ENCODE measurements at regions not wholly inside any gene's neighbourhood (a gene's known extent, or its start where the extent isn't known, plus 50 kb on each side); places are given as distances from the start of the nearest gene placed in this dataset.

DNA sequence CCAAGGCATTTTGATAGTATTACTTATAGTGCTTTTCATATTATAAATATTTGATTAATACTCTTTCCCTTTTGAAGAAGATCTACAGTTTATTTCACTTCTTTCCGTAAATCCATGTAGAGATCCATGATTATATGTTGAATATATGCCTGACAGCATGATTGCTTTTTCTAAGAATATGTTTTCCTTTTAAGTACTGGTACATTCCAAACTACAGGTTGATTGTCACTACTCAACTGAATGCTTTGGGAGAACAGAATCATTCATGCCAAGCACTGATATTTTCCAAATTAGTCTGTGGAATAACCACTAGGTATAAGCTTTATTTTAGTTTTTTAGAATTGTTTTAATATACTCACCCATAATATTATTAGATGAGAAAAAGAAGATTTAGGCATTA, 330.2 kb downstream of the BCKDHB start:
- TF ChIP-seq, protein P1, sequence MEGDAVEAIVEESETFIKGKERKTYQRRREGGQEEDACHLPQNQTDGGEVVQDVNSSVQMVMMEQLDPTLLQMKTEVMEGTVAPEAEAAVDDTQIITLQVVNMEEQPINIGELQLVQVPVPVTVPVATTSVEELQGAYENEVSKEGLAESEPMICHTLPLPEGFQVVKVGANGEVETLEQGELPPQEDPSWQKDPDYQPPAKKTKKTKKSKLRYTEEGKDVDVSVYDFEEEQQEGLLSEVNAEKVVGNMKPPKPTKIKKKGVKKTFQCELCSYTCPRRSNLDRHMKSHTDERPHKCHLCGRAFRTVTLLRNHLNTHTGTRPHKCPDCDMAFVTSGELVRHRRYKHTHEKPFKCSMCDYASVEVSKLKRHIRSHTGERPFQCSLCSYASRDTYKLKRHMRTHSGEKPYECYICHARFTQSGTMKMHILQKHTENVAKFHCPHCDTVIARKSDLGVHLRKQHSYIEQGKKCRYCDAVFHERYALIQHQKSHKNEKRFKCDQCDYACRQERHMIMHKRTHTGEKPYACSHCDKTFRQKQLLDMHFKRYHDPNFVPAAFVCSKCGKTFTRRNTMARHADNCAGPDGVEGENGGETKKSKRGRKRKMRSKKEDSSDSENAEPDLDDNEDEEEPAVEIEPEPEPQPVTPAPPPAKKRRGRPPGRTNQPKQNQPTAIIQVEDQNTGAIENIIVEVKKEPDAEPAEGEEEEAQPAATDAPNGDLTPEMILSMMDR (IDR thresholded peaks at IDR 0.05) = no peak
- no peak for ATAC-seq (ENCODE audit: low FRiP score)
- DNase-seq (ENCODE audit: low spot score) = no peak

DNA sequence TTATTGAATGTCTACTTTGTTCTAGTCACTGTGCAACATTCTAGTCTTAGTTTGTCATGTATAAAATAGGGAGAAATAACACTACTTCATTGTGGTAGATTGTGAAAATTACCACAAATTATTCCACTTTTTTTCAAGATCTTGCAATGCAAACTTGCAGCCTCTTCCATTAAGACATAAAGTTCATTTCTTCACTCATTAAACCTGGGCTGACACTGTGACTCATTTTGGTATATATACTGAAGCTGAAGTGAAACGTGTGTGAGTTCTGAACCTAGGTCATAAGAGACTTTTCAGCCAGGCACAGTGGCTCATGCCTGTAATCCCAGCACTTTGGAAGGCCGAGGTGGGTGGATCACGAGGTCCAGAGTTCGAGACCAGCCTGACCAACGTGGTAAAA, 329.0 kb downstream of the BCKDHB start:
- ATAC-seq (ENCODE audit: low FRiP score) (no peak), DNase-seq (ENCODE audit: low spot score) (no peak)
- TF ChIP-seq, protein P1 (IDR thresholded peaks at IDR 0.05) = no peak

DNA sequence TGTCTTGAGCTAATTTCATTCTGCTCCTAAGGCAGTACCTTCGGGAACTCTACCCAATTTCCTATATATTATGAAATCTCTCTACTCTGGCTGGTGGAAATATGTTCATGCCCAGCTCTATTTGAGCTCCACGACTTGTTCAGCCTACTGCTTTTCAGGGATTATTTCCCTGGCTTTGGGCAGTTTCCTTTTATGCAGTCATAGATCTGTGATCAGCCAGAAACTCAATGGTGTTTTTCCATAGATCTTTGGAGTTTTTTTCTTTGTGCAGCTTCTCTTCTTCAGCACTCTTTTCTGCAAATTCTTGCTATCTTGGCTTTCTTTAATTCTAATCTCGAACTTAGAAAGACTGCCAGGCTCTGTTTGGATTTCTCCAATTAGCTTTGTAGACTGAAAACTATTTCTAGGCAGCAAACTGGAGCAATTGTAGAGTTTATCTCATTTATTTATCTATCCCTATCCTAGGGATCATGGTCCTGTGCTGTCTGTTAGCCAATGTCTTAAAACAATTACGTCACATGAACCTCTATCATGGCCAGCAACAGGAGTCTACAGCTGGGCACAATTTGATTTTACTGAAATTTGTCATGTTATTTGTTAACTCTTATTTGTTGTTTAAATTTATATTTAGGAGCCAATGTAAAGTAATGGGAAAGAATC, 328.4 kb downstream of the BCKDHB start:
- TF ChIP-seq, protein P1 (IDR thresholded peaks at IDR 0.05) = no peak
- DNase-seq (ENCODE audit: low spot score) (no peak), ATAC-seq (ENCODE audit: low FRiP score) (no peak)

DNA sequence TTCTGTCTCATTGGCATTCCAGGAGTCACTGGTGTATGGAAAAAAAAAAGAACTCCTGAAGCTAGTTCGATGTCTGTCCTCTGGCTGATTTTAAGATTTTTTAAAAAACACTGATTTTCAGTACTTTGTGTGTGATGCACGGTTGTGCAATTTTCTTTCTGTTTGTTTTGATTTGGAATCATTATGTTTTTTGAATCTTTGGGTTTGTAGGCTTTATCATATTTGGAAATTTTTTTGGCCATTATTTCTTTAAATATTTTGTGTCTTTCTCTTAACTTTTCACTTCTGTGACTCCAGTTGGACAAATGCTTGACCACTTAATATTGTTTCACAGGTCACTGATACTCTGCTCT, 327.2 kb downstream of the BCKDHB start:
- TF ChIP-seq, protein P1 (IDR thresholded peaks at IDR 0.05) = no peak
- ATAC-seq (ENCODE audit: low FRiP score) (no peak), DNase-seq (ENCODE audit: low spot score) (no peak)

DNA sequence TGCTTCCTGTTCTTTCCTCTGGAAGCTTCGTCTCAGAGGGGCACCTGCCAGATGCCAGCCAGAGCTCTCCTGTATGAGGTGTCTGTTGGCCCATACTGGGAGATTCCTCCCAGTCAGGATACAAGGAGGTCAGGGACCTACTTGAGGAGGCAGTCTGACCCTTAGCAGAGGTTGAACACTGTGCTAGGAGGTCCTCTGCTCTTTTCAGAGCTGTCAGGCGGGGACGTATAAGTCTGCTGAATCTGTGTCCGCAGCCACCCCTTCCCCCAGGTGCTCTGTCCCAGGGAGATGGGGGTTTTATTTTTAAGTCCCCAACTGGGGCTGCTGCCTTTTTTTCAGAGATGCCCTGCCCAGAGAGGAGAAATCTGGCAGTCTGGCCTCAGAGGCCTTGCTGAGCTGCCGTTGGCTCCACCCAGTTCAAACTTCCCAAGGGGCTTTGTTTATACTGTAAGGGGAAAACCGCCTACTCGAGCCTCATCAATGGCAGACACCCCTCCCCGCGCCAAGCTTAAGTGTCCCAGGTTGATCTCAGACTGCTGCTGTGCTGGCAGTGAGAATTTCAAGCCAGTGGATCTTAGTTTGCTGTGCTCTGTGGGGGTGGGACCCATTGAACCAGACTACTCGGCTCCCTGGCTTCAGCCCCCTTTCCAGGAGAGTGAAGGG, 326.7 kb downstream of the BCKDHB start:
- no peak for ATAC-seq (ENCODE audit: low FRiP score)

DNA sequence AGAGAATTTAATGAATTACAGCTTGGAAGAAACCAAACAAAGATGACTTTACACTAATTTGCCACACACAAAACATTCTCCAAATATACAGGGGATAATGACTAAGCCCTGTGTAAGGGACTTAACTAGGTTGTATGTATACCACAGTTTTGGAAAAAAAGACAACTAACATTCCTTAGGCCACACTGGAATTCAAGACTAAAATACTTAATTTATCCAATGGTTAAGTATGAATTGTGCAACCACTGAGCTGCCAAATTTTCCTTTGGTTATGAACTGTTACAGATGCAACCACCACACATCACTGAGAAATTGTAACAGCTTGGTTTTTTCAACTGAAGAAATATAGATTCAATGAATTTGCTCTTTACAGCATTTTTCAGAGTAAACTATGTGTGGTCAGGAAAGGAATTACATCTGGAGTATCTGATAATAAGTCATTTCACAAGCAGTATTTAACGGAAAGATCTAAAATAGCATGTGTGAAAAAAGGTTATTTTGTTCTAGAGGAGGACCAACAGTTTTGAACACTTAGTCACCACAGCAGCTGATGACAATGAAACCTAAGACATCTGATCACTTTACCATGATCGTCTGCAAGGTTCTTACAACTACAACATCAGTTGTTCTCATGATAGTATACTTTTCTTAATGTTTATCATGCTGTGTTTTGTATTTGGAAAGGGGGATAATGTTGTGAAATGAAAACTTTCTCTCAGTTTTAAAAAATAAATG, 318.8 kb downstream of the BCKDHB start:
- no peak for DNase-seq (ENCODE audit: low spot score)
- TF ChIP-seq, protein P1 (IDR thresholded peaks at IDR 0.05) = no peak
- ATAC-seq (ENCODE audit: low FRiP score) = no peak

More for the DNA sequence above, 326.7 kb downstream of the BCKDHB start:
- DNase-seq (ENCODE audit: low spot score) = no peak
- TF ChIP-seq, protein P1 (IDR thresholded peaks at IDR 0.05) = no peak
